ENCODE measurements at regions not wholly inside any gene's neighbourhood (a gene's known extent, or its start where the extent isn't known, plus 50 kb on each side); places are given as distances from the start of the nearest gene placed in this dataset.

- CTCF ChIA-PET (ENCODE audit: low intra/inter-chr PET ratio, low total read pairs): no interaction called here
- Histone ChIP-seq H3K27me3 (ENCODE audit: control insufficient read depth in 1 of 2, insufficient read depth in 2 of 2, low read length in 2 of 2) (no peaks in the 10 kb centered on the region), H3K4me3 (replicated peaks in 1 of 3; ENCODE audit: insufficient read depth in 1 of 3, low read depth in 2 of 3, low read length in 3 of 3) (no peak overlapping the region), H3K9ac (ENCODE audit: insufficient read depth, low read depth, low read length) (no peak overlapping the region), H3K4me2 (ENCODE audit: low read depth, low read length) (no peak overlapping the region), H3K79me2 (ENCODE audit: insufficient read depth, low read length) (no peaks in the 10 kb centered on the region), H3K4me1 (ENCODE audit: insufficient read depth, low read length) (no peaks in the 10 kb centered on the region), H4K20me1 (ENCODE audit: insufficient read depth, low read length) (no peaks in the 10 kb centered on the region), H3K36me3 (replicated peaks in 1 of 2; ENCODE audit: control insufficient read depth in 1 of 2, insufficient read depth in 2 of 2, low read length in 2 of 2) (no peaks in the 10 kb centered on the region), H2AFZ (ENCODE audit: low read length) (no peak overlapping the region), H3K9me3 (ENCODE audit: low read length) (peaks cover 97% of the 10 kb centered on the region), H3K27ac (ENCODE audit: extremely low read length, insufficient read depth, low read length) (no peak overlapping the region)
- FAIRE-seq (no peak), DNase-seq (ENCODE audit: low spot score) (no peak), ATAC-seq (no peak)
- in situ Hi-C loops (cut with HindIII; ENCODE audit: extremely low pct_ligation_motif_present, low pct_unique_long_range_greater_than_20kb) (no loop called here), intact Hi-C loops (cut with micrococcal nuclease; ENCODE audit: unreplicated experiment) (no loop called here)
- BruUV-seq (replicated peaks): no TSS peak
- POLR2A ChIA-PET: no interaction called here
- WGBS (ENCODE audit: low lambda C conversion rate): 9% methylated on average over 3 of the region's 4 CpGs
- TF ChIP-seq SOX13 (IDR thresholded peaks at IDR 0.05) (no peak), SOX13 (CRISPR knock-in tag; conservative IDR thresholded peaks at IDR 0.05 in 1 of 2, IDR thresholded peaks at IDR 0.05 in 1 of 2) (no peak), ELK4 (CRISPR knock-in tag; IDR thresholded peaks at IDR 0.05; ENCODE audit: borderline replicate concordance) (no peak), SRSF4 (IDR thresholded peaks at IDR 0.05; ENCODE audit: low read depth, low read length, poor library complexity, severe bottlenecking) (no peak), ZBTB20 (CRISPR knock-in tag; IDR thresholded peaks at IDR 0.05; ENCODE audit: borderline replicate concordance, low read depth) (no peak), NFAT5 (CRISPR knock-in tag; IDR thresholded peaks at IDR 0.05) (no peak), ZBTB46 (CRISPR knock-in tag; IDR thresholded peaks at IDR 0.05; ENCODE audit: borderline replicate concordance) (no peak), SNAPC2 (CRISPR knock-in tag; IDR thresholded peaks at IDR 0.05) (no peak), CAMTA2 (CRISPR knock-in tag; IDR thresholded peaks at IDR 0.05; ENCODE audit: borderline replicate concordance) (no peak), PRDM15 (CRISPR knock-in tag; IDR thresholded peaks at IDR 0.05) (no peak), CENPX (CRISPR knock-in tag; IDR thresholded peaks at IDR 0.05) (no peak), HES4 (CRISPR knock-in tag; IDR thresholded peaks at IDR 0.05; ENCODE audit: borderline replicate concordance) (no peak), ZNF792 (CRISPR knock-in tag; IDR thresholded peaks at IDR 0.05) (no peak)
These were observed 801.3 kb downstream of the BCL11B start for GRCh38 chr14:98470663-98471062.

Data from HepG2 (cell line).